Ovary (tissue), 3 donors: ENCODE measurements at regions not wholly inside any gene's neighbourhood (a gene's known extent, or its start where the extent isn't known, plus 50 kb on each side); places are given as distances from the start of the nearest gene placed in this dataset.

ENCODE experiments used
- CTCF ChIP-seq, 3 donors: fragments of 450-650 bp in 2 of 3; fragments of 200-600 bp in 1 of 3; IDR thresholded peaks; one replicate each; pipeline versions ENCODE4 v1.5.1 to v1.8.0; 2016 to 2022; ENCODE audit warnings: antibody characterized with exemption in 3 of 3, mild to moderate bottlenecking in 1 of 3
- EP300 ChIP-seq: sonication (generic); formaldehyde crosslinking; IDR thresholded peaks from one replicate; pipeline ENCODE4 v1.6.1; 2017; ENCODE audit warnings: antibody characterized with exemption
- POLR2A ChIP-seq: fragments of 450-650 bp; IDR thresholded peaks from one replicate; pipeline ENCODE4 v1.6.1; 2017; ENCODE audit warnings: antibody characterized with exemption, mild to moderate bottlenecking, moderate library complexity
- donor health status: DM: no; HTN: no; CAD: no.

GRCh38 chr3:171980578-171981270 is 58.7 kb upstream of the FNDC3B start:
- TF ChIP-seq POLR2A (no peak), CTCF (IDR thresholded peaks at IDR 0.05) (no peak), EP300 (no peak)
